ENCODE measurements at regions not wholly inside any gene's neighbourhood (a gene's known extent, or its start where the extent isn't known, plus 50 kb on each side); places are given as distances from the start of the nearest gene placed in this dataset.
"Not testable (repeated sequence)": the region's sequence is repeated elsewhere in the genome, so short reads cannot be mapped to it uniquely, and the experiment has no call there.

DNA sequence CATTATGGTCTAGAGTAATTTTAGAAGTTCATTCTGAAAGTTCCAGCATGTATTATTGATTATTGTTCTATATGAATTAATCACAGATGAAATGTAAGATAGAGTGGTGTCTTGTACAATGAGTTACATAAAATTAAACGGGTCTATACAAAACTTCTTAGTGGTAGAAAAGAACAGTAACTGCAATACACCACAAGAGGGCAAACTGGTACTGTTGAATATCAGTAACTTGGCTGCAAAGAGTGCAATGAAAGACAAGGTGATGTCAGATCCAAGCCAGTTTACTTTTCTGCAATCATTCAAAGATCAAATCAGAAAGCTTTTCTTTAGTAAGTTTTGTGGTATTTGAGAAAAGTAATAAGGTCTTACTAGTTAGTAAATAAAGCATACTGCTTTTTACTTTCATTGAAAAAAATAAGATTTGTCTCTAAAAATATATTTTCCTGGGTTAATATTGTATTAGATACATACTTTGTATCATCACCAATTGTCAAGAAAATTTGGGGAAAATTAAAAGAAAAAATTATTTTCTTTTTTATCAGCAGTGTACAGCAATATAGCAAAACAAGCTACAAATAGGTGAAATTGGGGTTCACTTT lies 66.4 kb upstream of the BTG3 start:
- DNase-seq, result peak; percentile 78

- not testable (repeated sequence) for DNase-seq
These were observed 64.2 kb upstream of the BTG3 start for GRCh38 chr21:17676930-17677329.

- DNase-seq, result no peak
These were observed 61.4 kb upstream of the BTG3 start for GRCh38 chr21:17674106-17674505.

DNA sequence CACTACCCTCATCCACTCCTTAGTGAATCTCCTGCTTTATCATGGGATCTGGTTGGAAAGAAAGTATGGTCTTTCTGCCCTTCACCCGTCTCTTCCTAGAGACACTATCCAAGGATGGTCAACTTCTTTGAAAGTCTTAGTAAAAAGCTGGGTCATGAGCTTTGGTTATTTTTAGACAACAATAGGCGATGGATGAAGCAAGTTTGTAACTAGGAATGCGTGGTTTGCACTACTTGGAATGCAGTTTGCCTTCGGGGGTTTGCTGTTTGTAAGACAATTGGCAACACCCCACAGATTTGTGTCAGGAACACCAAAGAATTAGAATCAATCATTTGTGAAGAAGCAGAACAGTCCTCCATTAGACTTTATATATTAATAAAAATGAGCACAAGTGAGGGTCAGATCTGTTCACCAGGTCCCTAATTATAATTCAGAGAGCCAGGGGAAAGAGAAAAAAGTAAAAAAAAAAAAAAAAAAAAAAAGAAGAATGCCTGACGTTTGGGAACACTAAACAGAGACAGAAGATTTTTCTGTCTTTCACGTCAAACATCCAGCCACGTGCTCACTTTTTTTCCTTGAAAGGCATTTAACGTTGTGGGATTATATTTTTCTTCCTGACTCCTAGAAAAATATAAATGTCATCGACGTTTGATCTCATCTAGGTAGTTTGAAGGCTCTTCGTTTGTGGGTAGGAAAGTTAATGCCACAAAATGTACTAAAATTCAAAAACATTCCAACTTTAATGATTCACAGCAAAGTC lies 60.7 kb upstream of the BTG3 start:
- no peak for DNase-seq

DNA sequence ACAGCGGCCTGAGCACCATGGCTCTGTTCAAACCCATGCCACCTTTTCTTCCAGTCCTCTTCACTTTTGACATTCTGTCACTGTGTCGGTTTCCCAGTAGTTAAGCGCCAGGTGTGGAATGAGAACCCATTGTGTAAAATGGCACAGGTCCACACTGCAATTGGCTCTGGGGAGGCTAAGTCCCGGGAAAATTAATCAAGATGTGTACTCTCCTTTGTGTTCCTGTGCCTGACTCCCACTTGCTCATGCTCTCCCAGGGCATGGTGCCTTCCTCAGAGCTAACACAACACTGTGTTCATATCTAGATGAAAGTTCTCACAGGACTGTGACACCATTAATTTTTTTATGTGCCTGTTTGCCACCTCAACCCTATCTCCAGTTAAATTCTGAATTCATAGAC lies 59.0 kb upstream of the BTG3 start:
- no peak for DNase-seq

DNA sequence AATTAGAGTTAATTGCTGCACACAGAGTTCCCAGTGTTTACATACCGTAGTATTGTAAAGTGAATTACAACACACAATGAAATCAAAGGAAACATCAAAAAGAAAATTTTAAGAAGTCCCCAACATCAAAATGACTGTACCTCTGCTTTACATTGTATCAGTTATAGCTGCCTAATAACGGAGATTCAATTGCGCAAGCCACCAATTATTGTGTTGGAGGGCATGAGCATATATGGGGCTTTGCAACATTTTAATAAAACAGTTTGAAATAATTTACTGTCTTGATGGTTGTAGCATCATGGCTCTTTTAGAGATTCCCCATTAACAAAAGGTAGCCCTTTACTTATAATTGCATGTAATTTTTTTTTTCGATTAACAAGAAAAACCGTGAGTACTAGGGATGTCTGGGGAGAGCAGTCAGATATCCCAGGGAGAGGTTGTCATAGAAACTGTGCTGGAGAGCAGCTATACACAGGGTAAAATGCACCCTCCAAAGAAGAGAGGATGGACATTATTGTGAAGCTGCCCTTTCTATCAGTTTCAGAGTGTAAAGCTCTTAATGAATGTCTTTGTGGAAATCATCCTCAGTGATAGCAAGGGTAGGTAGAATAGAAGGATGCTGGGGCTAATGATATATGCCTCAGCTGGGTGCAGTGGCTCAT lies 55.9 kb upstream of the BTG3 start:
- no peak for DNase-seq

- no peak for DNase-seq
These were observed 54.6 kb upstream of the BTG3 start for GRCh38 chr21:17667256-17667655.

Measured in midbrain (tissue), 1 donor.